Sciatic nerve (tissue), 2 donors: ENCODE measurements at regions not wholly inside any gene's neighbourhood (a gene's known extent, or its start where the extent isn't known, plus 50 kb on each side); places are given as distances from the start of the nearest gene placed in this dataset.
"Not testable (repeated sequence)": the region's sequence is repeated elsewhere in the genome, so short reads cannot be mapped to it uniquely, and the experiment has no call there.

ENCODE experiments used
- ATAC-seq: fragments of 200-7000 bp; cut with Tn5 transposase; one replicate; pipeline ENCODE4 v1.9.1; 2020; ENCODE audit warnings: mild to moderate bottlenecking, moderate library complexity
- DNase-seq: peaks from one replicate; pipeline ENCODE4 v3.0.0-alpha.2; 2020; ENCODE audit warnings: low spot score
- intact Hi-C: fragments of 100-400 bp; cut with DNase I; formaldehyde crosslinking; loops from one replicate; pipeline ENCODE4 v1.14.2; 2022
- donor health status: DM: no; HTN: no; CAD: no.
- donor health status: DM: no; HTN: no; CAD: no.

DNA sequence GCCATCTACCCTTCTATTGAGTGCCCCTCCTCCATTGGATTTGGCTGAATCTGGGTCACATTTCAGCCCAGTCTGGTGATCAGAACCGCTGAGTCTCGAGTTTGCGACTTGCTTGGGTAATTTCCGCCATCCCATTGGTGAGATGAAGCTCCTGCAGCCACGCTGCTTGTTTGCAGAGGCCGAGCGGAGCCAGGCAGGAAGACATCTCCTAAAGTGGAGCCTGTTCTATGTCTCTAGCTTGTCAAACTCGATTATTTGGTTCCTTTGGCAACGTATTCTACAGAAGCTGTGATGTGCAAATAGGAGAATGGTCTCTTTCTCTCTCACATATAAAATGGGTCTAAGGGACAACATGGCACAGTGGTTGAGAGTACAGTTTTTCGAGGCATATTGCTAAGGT, 206.8 kb upstream of the PLXNA2 start:
- intact Hi-C loops: no loop called here
- no peak for DNase-seq
- no peak for ATAC-seq

GRCh38 chr1:208455821-208456220, 211.6 kb upstream of the PLXNA2 start:
- intact Hi-C loops: no loop called here
- ATAC-seq (no peak), DNase-seq (no peak)

DNA sequence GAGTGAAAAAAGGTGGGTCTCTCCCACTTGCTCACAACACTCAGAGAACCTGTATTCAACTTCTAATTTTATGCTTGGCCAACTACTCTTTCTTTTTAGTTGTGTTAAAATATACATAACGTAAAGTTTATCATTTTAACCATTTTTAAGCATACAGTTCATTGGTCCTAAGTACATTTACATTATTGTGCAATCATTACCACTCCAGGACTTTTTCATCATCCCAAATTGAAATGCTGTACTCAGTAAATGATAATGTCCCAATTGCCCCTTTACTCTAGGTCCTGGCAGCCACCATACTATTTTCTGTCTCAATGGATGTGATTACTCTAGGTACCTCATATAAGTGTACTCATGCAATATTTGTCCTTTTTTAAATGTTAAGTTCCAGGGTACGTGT, 212.3 kb upstream of the PLXNA2 start:
- DNase-seq: no peak
- intact Hi-C loops: no loop called here
- no peak for ATAC-seq

- intact Hi-C loops: no loop called here
- ATAC-seq: no peak
- DNase-seq: no peak
Measured at GRCh38 chr1:208460823-208461222, 216.6 kb upstream of the PLXNA2 start.

- ATAC-seq (no peak), DNase-seq (no peak)
- intact Hi-C loops: no loop called here
Measured at GRCh38 chr1:208461680-208462079, 217.5 kb upstream of the PLXNA2 start.

DNA sequence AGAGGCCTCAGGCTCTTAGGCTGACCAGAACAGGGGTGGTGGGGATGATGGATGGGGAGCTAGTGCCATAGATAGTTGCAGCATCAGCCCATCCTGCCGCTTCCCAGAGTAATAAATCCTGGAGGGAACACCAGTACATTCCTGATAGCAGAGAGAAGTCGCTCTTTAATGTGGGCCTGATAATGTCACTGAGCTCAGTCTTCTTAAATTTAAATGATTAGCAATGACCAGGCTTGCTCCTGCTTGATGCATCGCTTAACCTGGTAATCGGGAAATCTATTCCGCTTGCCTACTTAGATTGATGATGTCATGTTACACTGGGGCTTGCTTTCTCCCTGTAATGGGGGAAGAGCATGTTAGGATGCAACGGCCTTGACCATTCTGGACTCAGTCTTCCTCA, 218.6 kb upstream of the PLXNA2 start:
- intact Hi-C loops: no loop called here
- no peak for DNase-seq
- no peak for ATAC-seq

GRCh38 chr1:208465266-208465665, 221.1 kb upstream of the PLXNA2 start:
- intact Hi-C loops: no loop called here
- ATAC-seq (no peak), DNase-seq (no peak)

DNA sequence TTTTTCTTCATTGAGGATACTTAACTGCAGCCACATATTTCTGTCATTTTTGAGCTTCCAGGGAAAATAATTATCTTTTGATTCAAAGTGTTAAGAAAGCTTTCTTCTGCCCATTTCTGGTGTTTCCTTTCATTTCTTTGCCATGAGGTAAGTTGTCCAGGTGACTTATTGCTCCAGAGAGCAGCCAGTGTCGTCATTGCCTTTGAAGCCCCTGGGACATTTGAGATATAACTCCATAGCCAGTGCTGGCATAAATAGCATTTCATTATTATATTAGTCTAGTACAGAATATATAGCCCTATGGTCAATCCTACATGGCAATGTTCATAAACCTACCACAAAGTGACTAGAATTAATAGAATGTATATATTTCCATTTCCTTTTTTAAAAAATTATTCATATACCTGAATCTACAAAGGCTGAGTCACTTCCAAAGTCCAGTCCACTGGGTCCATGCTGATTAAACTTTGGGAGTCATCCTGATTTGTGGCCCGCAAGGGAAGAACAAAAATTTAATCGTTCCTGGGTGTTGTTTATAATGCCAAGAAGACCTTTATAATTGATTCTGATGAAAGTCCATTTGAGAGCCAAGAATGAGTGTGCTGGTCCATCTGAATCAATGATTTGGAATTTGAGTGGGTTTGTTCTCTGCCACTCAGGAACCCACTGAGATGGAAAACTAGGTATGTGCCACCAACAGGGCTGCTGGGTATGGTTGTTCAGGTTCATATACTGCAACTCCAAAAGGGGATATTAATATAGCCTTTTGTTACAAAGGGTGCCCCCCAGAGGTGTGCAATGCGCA, 221.8 kb upstream of the PLXNA2 start:
- no peak for DNase-seq
- intact Hi-C loops: no loop called here
- ATAC-seq: no peak

DNA sequence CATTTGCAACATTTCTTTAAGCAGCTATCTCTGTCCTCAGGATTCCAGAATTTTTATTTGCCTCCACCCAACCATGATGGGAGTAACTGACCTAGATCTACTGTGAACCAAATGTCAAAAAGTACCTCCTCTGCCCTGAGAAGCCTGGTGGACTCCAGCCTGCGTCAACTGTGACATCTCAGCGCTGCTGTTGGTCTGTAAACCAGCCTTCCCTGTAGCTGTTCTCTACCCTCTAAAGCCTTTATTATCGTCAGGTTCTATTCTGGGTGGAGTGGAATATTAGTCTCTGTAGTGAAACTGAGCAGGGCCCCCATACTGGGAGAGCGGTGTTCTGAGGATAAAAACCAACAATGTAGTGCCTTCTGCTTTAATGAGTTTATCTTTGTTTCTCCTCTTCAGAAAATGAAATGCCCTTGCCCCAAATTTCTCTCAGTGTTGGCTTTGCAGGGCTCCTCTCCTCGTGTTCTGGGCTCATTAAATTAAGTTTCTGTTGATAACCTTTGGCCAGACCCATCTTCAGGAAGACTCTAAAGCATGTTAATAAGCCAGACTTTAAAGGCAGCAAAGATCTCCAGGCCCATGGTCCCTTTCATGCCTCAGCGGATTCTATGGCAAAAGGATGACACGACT, 223.1 kb upstream of the PLXNA2 start:
- no peak for ATAC-seq
- intact Hi-C loops: no loop called here
- no peak for DNase-seq

DNA sequence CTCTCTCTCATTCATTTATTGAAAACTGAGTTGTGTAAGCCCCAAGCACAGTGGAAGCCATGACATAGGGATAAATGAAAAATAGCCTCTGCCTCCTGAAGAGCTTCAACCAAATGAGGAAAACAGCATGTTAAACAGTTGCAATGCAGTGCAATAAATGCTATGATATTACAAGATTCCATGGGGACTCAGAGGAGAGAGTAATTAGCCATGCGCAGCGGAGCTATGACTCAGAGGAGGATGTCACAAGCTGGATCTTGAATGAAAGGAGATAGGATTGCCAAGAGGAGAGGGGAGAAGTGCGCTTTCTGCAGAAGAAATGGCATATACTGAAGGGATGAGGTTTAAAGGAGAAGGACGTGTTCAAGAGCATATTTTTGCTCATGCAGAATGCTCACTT, 231.3 kb upstream of the PLXNA2 start:
- intact Hi-C loops: no loop called here
- DNase-seq (no peak), ATAC-seq (peak; percentile 65)

DNA sequence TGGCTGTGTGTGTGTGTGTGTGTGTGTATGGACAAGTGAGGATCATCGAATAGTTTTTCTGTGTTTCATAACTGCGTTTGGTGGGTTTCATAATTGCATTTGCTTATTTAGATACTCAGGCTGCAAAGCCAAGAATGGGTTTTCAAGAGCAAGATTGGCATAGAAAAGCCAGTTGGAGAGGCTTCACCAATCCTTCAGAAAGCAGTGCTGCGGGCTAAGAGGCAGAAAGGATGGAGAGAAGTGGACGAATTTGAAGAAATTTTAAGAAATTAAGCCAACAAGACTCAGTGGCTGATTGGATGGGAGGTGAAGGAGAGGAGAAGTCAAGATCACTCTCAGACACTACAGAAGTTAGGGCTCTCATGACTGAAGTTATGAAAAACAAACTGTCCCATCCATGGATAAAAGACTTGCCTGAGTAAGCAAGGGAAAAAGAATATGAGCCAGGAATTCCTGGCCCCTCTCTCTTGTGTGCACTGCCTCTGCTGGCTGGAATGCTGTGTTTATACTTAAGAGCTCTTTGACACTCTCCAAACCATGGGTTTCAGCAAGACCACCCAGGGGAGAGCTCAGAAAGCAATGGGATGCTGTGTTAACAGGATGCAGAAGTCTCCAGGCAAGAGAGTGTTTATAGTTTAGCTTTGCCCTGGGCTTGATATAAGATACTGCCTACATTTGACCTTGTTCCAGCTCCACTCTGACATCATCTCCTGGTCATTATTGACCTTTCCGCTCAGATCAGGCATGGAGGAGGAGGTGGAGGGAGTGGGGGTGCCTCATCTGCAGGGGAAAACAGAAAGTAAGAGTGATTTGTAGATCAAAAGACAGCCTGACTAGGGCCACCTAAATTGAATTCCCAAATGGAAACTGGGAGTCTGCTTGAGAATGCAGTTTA, 232.0 kb upstream of the PLXNA2 start:
- intact Hi-C loops: no loop called here
- ATAC-seq: peak; percentile 86
- DNase-seq: no peak

DNA sequence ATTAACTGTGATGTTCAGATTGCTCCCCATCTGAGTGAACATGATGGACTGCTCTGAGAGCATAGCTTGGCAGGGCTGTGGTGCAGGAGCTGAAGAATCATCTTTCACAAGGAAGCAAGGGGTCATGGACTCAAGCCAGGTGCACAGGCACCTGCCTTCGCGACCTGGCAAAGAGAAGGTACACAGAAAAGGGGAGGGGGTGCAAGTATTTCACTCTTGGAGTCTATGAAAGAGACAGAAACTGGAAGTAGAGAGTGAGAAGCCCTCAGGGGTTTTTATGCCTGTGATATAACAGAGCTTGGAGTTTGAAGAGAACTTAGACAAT, 232.6 kb upstream of the PLXNA2 start:
- no peak for DNase-seq
- intact Hi-C loops: no loop called here
- ATAC-seq: peak; percentile 23

DNA sequence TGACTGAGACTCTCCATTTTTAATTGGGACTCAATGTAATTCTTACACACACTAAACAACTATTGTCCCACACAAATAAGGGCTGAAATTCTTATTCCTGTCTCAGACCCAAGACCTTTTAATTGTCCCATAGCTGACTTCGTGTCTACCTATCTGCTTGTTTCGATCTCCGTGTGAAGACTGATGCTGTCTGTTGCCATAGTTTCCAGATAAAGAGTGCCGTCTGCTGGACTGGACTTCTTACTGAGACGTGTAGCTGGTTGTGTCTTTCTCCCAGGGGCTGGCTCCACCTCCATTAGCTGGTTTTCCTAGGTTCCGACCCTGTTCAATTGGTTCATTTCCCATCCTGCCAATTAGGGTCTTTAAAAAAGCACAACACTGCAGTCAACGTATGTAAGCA, 235.3 kb upstream of the PLXNA2 start:
- DNase-seq (no peak), ATAC-seq (no peak)
- intact Hi-C loops: no loop called here

DNA sequence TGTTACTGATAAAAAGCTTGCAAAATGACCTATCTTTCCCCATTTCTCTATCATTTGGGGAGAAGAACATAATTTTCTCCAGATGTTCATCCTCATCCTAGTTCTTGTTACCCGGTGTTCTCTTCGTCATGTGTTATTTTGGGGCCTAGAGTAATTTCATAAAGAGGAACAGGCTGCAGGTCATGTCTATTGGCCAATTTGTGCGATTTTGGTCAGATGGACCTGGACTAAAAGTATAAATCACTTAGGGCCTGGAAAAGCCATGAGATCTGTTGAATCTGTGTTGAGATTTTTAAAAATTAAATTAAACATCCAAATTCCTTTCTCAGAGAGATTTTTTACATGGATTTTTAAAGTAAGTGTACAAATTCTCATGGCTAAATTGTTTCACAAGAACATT, 241.3 kb upstream of the PLXNA2 start:
- ATAC-seq (no peak), DNase-seq (no peak)
- intact Hi-C loops: no loop called here

DNA sequence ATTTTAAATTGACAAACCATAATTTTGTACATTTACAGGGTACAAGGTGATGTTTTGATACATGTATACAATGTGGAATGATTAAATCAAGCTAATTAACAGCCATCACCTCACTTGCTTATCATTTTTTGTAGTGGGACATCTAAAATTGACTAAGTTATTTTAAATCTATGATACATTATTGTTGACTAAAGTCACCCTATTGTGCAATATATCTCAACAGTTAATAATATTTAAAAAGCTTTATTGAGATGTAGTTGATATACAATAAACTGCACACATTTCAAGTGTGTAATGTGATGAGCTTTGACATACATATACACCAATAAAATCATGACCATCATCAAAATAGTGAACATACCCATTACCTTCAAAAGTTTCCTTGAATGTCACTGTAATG, 242.5 kb upstream of the PLXNA2 start:
- intact Hi-C loops: no loop called here
- ATAC-seq (no peak), DNase-seq (no peak)

GRCh38 chr1:208488432-208488831, 244.2 kb upstream of the PLXNA2 start:
- DNase-seq, intact Hi-C loops, ATAC-seq: not testable (repeated sequence)

DNA sequence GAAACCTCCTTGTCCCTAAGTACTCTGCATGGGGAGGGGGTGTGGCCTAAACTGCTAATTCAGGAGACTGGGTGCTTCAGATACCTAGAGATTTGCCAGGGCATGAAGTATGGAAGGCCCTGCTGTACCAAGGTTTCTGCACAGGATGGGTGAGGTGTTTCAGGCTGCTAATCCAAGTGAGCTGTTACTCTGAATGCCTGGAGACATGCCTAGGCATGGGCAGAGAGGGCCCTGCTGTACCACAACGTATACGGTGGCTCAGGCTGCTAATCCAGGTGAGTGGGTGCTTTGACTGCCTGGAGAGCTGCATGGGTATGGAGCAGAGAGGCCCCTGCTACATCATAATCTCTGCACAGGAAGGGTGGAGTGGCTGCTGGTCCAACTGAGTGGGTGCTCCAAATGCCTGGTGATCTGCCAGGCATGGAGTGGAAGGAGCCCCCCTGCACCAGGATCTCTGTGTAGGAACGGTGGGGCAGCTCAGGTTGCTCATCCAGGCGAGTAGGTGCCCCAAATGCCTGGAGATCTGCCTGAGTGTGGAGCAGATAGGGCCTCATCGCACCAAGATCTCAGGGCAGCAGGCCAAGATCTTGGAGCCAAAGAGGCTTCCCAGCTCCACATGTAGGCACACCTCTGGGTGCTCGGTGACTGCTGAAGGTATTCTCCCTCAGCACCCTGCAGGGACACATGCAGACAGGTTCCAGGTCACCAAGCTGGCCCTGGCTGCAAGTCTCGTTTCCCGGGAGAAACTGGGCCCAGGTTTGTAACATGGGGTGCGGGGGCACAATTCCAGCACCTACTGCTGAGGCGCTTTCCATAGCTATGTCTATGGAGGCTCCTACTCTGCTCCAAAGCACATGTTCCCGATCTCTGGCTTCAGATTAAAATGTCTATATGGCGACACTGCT, 252.5 kb upstream of the PLXNA2 start:
- DNase-seq (no peak), ATAC-seq (no peak)
- intact Hi-C loops: no loop called here

GRCh38 chr1:208497866-208498541, 253.8 kb upstream of the PLXNA2 start:
- no peak for DNase-seq
- ATAC-seq: no peak
- intact Hi-C loops: no loop called here

GRCh38 chr1:208499026-208499425, 254.8 kb upstream of the PLXNA2 start:
- intact Hi-C loops: no loop called here
- ATAC-seq (no peak), DNase-seq (no peak)
